NCI-H2107 treated with DMSO at 0.1 percent for 48 hours (cell line): ENCODE measurements at regions not wholly inside any gene's neighbourhood (a gene's known extent, or its start where the extent isn't known, plus 50 kb on each side); places are given as distances from the start of the nearest gene placed in this dataset.

ENCODE experiments used
- DNase-seq: peaks from one replicate; lab custom pipeline; 2025; ENCODE audit not compliant: unreplicated experiment; lab: John Stamatoyannopoulos, UW

DNA sequence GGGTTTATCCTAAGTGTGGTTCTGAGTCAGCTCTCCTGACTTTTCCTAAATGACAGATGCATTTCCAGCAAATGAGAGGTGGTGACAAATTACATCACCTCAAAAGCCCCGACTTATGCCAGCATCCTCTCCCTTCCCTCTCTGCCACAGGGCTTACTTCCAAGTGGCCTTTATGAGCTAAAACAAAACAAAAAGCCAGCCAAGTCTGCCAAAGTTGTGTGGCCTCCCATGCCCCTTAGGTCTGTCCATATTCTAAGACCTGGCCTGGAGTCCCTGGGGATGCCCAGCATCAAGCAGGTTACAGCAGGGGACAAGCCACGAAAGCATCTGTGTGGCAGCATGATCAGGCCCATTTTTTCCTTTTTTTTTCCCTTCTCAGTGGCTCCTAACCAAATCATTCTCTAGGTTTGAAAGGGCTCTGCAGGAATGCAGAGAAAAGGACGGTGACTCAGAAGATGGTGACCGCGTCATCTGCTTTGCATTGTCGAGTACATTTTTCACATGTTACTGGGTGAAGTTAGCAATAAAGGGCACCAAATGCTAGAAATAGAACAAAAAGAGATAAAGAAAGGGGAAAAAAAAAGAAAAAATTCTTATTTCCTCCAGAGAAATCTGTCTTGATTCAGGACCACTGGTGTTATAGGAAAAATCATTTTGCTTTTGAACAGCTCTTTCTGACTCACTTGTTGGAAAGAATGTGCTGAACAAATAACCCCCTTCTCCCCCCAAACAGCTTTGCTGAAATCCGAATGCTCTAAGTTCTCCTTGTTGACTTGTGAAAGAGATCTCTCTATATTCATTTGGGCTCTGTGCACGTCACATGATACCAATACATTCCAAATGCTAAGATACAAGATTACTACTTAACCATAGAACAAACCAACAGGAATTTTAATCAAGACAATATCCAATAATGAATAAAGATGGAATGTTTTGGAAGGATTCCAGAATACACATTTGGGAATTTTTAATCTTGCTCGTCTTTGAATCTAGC, 178.7 kb downstream of the EN1 start:
- no peak for DNase-seq

DNA sequence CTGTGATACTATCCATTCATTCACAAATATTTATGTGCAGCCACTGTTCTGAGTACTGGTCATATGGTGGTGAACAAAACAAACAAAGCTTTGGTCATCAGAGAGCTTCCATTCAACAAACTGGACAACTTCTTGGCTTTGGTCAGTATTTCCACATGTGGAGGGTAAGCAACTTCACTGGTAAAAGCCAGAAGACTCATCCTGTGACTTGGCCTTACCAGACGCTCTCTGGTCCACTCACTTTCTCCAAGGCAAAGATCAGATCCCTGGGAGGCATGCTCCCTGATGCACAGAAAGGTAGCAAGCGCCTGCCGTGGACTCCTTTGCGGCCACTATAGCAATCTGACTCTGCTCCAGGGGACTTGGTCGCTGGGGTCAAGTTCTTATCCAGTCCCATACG, 179.5 kb downstream of the EN1 start:
- no peak for DNase-seq

DNA sequence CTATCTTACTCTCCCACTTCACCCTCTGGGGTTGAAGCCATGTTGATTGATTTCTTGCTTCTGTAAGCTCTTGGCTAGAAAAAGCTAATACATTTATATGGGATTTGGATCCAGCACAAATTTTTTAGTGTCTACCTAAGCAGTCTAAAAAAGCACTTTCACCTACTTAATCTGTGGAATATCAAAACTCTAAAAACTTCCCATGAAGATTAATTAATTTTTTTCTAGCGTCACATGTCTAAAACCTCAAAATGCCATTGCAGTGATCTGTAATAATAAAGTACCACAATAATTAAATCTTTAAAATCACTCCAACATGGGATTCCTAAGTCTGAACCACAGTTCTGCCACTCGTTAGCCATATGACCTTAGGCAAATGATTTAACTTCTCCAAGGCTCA, 180.1 kb downstream of the EN1 start:
- DNase-seq = no peak

DNA sequence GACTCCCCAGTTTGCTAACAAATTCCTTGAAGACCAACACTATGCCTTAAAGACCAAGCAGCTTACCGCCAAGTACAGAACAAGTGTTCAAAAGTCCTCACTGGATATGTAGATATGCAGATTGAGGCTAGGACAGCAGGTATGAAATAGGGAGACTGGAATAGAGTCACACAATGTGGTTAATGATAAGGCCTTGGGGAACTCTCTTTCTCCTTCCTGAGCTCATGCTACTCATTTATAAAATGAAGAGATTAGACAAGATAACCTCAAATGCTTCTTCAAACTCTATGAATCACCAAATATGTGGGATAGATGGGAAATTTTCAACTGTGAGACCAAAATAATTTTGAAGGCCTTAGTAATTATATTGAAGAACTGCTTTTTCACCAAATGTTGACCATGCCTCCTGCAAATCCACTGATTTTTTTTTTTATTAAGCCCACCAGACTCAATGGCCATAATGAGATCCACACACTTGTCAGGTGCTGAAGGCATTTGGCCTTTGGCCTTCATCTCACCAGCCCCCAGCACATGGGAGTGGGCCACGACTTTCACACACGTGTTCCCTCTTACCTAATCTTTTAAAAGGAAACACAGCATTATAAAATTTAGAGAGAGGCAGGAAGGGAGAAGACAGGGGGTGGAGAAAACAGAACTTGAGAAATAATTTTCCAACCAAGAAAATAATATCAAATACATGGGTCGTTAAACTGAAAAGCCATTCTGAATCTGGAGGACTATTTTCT, 181.5 kb downstream of the EN1 start:
- DNase-seq = no peak

DNA sequence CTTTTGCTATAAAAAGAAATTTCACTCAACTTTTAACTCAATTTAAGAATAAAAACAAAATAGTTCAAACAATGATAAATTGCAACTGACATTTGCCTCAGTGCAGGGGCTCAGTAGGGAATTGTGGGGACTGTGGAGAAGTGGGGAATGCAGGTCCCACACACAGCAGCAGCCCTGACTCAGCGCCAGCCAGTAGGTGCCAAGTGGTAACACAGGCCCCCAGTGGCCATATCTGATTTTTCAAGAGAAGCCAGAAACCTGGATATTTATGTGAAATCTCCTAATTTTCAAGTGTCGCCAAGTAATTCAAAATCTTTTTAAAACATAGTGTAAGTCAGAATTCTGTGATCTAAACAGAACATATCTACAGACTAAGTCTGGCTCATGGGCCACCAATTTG, 186.3 kb downstream of the EN1 start:
- DNase-seq = no peak

DNA sequence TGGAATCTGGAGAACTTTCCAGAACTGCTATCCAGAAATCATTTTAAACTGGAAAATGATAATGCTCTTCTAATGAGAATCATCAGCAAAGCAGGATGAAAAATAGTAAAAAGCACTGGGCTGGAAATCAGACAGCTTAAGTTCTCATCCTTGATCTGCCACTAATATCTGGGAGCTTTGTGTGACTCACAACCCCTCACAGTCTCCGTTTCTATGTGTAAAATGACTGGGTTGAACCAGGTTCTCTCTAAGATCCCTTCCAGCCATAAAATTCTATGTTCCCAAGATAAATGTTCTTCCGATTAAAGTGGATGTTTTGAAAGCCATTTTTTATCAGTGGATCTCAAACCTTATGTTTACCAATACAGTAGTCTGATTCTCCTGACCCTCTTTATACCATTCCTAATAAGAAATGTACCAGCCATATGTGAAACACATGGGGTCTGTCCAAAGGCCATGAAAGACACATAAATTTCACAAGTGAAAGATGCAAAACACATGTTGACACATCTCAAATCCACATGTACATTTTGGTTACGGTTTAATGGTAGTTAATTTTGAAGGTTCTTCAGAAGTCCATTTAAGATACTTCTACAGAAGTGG, 188.8 kb downstream of the EN1 start:
- no peak for DNase-seq

GRCh38 chr2:118657466-118657865, 190.0 kb downstream of the EN1 start:
- DNase-seq = no peak

- no peak for DNase-seq
These were observed 192.5 kb downstream of the EN1 start for GRCh38 chr2:118654945-118655344.

DNA sequence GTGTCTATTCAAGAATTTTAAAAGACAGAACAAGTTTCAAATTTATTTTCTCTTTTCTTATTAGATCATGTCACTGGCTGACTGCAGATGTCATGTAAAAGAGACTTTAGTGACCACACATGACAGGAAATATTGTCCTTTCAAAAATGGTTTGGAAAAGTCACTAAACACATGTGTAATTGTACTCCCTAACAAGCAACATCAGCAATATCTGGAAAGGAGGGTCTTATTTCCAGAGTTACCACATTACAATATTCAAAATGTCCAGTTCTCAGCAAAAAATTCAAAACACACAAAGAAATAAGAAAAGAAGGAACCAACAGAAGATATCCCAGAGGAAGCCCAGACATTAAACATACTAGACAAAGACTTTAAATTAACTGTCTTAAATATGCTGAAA, 197.1 kb downstream of the EN1 start:
- DNase-seq = no peak

DNA sequence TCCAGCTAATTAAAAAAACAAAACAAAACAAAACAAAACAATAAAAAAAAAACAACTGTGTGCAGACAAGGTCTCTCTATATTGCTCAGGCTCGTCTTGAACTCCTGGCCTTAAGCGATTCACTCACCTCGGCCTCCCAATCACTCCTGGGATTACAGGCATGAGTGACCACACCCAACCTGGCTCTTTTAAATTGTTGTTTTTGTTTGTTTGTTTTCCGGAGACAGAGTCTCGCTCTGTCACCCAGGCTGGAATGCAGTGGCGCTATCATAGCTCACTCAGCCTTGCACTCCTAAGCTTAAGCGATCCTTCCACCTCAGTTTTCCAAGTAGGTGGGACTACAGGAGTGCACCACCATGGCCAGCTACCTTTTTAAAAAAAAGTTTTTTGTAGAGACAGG, 201.6 kb downstream of the EN1 start:
- DNase-seq = no peak

- DNase-seq = no peak
These were observed 203.3 kb downstream of the EN1 start for GRCh38 chr2:118644190-118644589.

GRCh38 chr2:118643294-118643693, 204.2 kb downstream of the EN1 start:
- no peak for DNase-seq

DNA sequence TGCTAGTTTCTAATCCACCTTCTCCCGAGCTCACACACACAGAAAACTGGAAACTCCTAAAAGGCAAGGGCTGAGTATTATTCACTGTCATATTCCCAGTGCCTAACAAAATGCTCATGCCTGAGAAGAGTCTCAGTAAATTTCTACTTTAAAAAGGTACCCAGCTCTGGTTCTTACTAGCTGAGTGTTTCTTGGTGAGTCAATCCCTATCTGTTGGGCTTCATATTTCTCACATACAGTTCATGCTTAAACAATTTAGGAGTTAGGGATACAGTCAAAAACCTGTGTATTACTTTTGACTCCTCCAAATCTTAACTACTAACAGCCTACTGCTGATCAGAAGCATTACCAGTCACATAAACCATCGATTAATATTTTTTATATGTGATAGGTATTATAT, 204.9 kb downstream of the EN1 start:
- no peak for DNase-seq

- DNase-seq = no peak
These were observed 205.7 kb downstream of the EN1 start for GRCh38 chr2:118641711-118642110.

GRCh38 chr2:118639371-118639770, 208.1 kb downstream of the EN1 start:
- DNase-seq = no peak

- DNase-seq = no peak
These were observed 209.0 kb downstream of the EN1 start for GRCh38 chr2:118638453-118638852.

DNA sequence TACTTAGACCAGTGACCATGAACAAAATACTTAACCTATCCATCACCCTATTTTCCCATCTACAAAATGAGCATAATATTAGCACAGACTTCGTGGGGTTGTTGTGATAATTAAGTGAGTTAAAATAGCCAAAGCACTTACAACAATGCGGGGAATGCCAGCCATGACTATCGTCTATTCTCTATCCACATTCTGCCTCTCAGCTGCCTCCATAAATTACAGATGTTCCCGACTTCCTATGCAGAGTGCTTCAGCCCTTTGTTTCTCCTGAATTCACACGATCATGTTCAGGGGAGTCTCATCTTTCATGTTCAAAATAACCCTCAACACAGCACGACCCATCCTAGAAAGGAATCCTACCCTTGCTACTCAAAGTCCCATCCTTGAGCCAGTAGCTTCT, 211.6 kb downstream of the EN1 start:
- DNase-seq = no peak

DNA sequence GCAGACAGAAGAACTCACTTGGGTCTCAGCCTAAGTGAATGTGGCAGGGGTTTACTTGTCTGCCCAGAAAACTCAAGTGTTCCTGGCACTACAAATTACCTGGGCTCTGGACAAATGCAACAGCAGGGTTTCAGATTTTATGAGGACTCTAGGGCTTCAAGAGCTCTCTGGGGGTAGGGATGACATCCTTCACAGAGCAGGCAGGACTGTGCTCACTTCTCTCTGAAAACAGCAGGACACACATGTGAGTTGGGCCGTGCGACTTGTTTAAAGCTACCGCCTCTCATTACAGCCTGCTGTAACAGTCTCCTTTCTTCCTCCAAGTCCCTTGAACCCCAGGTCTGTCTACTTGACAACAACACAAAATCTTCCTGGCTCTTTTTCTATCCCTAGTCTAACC, 212.6 kb downstream of the EN1 start:
- DNase-seq = no peak

DNA sequence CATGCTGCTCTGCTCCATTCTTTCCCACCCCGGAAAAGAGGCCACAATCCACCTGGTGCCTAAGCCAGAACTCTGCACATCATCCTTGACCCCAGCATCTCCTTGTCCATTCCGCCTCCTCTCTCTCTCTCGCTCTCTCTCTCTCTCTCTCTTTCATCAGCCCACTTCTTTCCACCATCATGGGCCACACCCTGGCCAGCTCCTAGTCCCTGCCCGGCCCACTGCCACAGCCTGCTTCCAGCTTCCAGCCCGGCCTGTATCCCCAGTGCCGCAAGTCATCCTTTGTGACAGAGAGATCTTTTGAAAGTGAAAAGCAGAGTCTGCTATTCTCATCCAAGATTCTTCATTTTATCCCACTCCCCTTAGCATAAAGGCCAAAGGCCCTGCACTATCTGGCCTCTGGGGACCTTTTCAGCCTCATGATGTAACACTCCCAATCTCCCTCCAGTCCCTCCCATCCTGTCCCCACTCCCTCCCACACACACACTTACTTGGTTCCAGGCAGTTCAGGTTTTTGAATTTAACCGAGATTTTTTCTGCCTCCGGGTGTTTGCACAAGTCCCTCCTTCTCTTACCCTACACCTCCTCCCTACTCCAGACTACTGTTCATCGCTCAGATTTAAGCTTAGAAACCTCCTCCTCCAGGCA, 214.0 kb downstream of the EN1 start:
- DNase-seq = no peak

GRCh38 chr2:118632921-118633320, 214.5 kb downstream of the EN1 start:
- DNase-seq = no peak

GRCh38 chr2:118627156-118627555, 220.3 kb downstream of the EN1 start:
- no peak for DNase-seq
